ENCODE measurements at regions not wholly inside any gene's neighbourhood (a gene's known extent, or its start where the extent isn't known, plus 50 kb on each side); places are given as distances from the start of the nearest gene placed in this dataset.
"Not testable (repeated sequence)": the region's sequence is repeated elsewhere in the genome, so short reads cannot be mapped to it uniquely, and the experiment has no call there.

DNA sequence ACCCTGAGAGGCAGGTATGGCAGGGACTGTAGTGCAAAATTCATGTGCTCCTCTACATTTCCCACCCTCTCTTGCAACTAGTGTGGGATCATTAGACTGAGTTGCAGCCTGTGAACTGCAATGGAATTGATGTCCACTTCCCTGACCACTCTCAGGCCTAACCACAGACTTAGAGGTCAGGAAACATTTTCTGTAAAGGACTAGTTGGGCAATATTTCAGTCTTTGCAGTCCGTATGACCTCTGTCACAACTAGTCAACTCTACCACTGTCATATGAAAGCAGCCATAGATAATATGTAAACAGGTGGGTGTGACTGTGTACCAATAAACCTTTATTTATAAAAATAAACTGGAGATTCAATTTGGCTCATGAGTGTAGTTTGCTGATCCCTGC, 134.4 kb upstream of the TOP1 start:
- DNase-seq: no peak

DNA sequence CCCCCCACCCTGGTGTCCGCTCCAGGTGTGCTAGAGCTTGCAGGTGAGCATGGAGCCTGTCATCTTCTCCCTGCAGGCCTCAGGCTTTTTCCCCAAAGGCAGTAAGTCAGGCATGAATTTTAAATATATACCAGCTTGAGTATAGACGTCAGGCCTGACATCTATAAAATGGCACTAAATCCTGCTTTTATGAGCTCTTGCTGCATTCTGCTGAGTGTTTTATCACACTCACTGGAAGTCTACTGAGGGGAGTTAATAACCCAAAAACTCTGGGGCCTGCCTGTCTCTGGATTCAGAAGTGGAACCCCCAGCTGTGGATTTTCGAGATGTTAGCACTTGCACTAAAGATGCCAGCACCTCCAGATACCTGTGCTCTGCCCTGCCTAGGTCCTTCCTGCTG, 133.4 kb upstream of the TOP1 start:
- no peak for DNase-seq

DNA sequence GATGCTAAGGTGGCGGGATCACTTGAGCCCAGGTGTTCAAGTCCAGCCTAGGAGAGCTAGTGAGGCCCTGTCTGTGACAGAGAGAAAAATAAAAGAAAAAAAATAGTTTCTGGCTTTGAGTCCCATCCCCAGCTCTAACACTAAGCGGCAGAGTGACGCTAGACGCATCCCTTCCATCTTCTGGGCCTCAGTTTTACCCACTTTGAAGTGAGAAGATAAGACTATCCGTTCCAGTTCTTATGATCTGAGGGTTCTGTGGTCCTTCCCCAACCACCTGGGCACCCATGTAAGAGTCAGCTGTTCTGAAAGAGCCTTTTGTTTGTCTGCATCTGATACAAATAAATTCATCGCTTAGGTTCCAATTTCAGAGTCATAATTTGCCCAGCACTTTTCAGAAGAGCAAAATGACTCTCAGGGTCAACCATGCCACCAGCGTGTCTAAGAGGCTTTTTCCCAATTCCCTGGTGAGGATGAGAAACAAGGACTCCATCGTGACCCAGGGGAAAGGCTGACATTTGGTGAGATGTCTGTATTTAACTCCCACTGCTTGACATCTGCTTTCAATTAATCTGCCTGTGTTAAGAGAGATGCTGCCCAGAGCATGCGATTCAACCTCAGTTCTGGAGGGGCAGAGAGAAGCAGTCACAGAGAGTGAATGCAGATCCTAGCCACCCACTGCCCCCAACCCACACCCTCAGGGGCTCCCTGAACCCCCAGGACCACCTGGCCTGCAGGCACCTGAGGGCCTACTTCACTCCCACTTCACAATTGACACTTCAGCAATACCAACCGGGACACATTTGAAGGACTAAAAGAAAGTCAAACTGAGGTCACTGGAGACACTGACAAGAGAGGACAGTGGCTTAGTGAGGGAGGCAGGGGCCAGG, 131.6 kb upstream of the TOP1 start:
- DNase-seq: peak; percentile 47

DNA sequence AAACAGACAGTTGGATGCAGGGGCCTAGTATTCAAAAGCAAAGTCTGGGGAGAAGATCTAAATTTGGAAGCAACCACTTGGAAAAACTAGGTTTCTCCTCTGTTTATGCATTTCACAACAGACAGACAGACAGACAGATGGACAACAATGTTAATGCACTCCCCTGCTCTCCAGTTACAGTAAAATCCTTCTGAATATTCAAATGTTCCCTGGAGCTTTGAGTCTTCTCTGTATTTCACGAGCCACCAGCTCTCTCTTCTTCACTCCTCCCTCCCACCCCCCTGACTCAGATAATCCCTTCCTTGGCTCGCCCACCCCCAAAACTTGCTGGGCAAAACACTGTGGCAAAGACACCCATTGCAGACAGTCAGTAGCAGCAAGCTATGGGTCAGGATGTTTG, 129.3 kb upstream of the TOP1 start:
- DNase-seq: no peak

DNA sequence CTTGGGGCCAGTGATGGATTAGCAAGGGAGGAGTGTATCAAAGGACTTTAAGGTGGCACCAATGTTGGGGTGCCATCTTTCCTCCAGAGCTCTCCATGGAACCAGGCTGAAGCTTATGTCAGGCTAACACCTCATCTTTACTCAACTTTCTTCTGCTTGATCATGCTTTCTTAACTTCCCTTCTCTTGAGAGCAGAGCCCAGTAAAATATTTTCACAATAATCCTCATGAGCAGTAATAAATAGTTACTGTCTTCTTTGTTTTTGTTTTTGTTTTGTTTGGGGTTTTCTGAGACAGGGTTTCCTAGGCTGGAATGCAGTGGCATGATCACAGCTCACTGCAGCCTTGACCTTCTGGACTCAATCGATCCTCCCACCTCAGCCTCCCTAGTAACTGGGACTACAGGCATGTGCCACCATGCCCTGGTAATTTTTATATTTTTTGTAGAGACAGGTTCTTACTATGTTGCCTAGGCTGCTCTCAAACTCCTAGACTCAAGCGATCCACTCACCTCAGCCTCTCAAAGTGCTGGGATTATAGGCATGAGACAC, 127.9 kb upstream of the TOP1 start:
- no peak for DNase-seq

DNA sequence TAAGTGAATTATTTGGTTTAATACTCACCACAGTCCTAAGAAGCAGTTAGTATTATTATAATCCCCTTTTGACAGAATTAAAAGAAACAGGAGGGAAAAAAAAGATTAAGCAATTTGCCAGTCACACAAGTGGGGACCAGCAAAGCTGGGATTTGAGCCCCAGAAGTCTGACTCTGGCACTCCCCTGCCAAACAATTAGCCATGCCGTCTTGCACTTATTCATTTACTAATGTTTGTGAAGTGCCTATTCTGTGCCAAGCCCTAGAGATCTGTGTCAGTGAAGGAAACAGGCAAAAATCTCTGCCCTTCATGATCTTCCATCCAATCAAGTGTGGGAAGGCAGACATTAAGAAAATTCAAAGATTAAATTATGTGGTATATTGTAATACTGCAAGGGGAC, 126.0 kb upstream of the TOP1 start:
- no peak for DNase-seq

DNA sequence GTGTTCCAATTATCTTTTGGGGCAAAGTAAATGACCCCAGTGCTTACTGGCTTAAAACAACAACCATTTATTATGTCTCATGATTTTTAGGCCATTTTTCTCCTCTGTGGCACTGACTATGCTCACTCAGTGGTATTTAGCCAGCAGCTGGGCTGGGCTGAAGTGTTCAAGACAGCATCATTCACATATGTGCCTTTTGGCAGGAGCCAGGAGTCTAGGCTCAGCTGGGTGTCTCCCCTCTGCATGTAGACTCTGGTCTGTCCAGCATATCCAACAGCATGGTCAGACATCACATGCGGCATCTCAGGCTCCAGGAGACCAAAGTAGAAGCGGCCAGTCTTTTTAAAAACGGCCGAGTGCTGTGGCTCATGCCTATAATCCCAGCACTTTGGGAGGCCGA, 120.3 kb upstream of the TOP1 start:
- DNase-seq: no peak

DNA sequence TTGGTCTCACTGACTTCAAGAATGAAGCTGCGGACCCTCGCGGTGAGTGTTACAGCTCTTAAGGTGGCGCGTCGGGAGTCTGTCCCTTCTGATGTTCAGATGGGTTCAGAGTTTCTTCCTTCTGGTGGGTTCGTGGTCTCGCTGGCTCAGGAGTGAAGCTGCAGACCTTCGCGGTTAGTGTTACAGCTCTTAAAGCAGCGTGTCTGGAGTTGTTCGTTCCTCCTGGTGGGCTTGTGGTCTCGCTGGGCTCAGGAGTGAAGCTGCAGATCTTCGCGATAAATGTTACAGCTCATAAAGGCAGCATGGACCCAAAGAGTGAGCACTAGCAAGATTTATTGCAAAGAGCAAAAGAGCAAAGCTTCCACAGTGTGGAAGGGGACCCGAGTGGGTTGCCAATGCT, 119.1 kb upstream of the TOP1 start:
- DNase-seq: not testable (repeated sequence)

DNA sequence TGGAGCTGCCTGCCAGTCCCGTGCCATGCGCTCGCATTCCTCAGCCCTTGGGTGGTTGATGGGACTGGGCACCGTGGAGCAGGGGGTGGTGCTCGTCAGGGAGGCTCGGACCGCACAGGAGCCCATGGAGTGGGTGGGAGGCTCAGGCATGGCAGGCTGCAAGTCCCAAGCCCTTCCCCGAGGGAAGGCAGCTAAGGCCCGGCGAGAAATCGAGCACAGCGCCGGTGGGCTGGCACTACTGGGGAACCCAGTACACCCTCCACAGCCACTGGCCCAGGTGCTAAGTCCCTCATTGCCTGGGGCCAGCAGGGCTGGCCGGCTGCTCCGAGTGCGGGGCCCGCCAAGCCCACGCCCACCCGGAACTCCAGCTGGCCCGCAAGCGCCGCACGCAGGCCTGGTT, 118.2 kb upstream of the TOP1 start:
- not testable (repeated sequence) for DNase-seq

DNA sequence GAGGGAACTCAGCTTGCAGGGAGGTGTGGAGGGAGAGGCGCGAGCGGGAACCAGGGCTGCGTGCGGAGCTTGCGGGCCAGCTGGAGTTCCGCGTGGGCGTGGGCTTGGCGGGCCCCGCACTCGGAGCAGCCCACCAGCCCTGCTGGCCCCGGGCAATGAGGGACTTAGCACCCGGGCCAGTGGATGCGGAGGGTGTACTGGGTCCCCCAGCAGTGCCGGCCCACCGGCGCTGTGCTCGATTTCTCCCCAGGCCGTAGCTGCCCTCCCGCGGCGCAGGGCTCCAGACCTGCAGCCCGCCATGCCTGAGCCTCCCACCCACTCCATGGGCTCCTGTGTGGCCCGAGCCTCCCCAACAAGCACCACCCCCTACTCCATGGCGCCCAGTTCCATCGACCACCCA, 117.5 kb upstream of the TOP1 start:
- not testable (repeated sequence) for DNase-seq

DNA sequence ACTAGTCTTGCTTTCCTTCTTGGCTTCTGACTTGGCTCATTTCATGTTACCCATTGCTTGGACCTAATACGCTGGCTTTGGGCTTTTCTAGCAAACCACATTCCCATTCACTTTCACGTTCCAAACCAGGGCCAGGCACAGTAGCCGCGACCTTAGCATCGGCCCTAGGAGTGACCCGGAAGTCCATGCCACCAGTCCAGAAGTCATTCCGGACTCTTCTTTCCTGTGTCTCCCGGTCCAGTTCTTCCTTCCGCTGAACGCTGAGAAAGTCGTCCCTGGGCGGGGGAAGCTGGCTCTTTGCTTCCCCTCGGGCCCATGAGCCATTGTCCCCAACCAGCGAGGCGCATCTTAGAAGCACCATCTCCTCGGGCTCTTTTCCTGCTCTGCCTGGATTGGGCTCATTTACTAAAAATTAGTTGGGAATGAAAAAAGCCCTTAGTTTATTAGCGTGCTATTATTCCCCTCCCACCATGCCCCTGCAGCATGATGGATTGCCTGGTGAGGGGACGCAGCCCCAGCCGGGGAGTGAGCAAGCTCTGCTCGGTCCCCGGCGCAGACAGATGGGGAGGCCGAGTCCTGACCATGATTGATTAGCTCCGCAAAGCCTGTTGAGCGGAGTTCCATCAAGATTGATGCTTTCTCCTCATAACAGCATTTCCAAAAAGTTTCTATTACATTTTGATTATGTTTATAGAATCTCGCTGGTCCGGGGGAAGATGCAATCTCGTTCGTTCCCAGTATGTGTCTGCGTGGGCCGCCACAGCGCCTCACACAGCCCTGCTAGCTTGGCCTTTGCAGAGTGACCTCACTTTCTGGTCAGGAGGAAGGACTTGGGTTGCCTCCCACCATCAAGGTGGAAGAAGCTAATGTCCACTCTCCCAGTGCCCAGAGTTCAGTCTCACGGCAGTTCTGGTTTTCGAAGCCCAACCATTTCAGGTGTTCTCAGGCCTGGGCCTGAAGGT, 115.1 kb upstream of the TOP1 start:
- no peak for DNase-seq

DNA sequence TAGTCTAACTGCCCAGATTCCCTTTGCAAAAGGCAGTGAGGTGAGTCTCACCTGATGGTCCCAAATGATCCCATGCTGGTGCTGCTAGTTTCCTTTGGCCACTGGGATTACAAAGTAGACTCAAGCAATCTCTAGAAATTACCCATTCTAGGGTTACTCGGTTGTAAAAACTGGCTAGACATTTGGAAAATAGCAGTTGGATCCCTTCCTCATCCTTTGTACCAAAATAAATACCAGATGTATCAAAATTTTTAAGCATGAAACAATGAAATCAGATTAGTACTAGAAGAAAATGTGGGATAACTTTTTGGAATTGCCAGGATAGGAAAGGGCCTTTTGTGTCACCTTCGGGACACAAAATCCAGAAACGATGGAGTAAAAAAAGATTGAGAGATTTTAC, 112.9 kb upstream of the TOP1 start:
- no peak for DNase-seq

DNA sequence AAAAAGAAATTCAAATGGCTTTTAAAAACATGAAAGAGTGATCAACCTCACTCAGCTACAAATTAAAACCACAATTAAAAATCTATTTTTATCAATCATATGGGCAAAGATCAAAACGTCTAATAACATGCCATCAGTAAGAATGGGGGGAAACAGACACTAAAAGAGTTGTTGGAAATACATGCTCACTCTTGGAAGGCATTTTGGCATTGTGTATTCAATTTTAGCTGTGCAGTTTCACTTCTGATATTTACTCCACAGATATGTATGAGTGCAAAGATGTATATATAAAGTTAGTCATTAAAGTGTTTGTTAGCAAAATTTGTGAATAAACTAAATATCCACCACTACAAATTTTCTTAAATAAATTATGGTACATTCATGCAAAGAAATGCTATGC, 112.3 kb upstream of the TOP1 start:
- no peak for DNase-seq

DNA sequence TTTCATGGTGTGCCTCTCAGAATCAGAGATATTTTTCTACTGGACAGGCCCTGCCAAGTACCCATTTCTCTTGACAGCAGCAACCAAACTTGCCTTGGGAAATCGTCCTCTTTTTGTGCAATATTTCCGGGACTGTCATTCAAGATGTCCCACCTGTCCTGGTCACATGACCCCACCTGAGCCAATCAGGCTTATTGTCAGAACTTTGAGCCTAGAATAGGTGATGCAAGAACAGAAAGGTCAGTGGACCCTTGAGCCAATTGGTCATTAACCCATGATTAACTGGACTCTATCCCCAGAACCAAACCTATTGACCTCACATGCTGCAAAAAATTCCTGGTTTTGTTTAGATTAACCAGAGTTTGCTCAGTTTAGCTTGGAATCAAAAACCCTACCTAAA, 108.3 kb upstream of the TOP1 start:
- no peak for DNase-seq

DNA sequence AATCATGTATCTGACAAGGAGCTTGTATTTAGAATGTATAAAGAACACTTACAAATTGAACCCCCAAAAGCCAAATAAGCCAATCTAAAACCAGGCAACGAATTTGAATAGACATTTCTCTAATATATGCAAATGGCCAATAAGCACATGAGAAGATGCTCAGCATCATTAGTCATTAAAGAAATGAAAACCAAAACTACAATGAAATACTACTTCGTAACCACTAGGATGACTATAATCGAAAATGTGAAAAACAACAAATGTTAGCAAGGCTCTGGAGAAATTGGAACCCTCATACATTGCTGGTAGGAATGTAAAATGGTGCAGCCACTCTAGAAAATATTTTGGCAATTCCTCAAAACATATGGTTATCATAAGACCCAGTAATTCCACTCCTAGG, 105.8 kb upstream of the TOP1 start:
- DNase-seq: no peak

DNA sequence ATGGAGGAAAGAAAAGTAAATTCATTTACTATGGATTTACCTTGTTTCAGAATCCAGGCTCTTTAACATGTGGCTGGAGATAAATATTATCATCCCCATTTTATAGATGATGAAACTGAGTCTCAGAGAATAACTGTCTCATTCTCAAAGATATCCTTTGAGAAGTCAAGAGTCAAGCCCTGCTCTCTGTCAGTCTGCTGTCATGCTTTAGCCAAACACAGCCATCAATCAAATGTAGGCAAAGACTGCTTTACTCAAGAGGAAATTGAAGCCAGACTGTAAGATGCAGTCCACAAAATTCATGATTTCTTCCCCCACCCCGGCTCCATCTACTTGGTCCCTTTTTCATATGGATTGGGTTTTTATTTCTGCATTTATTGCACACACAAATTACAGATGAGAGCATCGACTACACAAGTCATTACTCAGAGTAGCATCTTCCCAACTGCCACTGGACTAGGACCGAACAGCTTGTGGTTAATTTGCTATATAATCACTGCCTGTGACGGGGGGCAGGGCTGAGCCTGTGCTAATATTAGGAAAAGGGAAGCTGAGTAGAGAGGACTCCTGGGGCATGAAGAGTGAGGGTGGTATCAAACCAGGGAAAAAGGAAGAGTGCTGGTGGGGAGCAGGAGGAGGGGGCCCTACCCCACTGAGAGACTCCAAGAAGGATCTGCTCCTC, 102.7 kb upstream of the TOP1 start:
- DNase-seq: peak; percentile 32

DNA sequence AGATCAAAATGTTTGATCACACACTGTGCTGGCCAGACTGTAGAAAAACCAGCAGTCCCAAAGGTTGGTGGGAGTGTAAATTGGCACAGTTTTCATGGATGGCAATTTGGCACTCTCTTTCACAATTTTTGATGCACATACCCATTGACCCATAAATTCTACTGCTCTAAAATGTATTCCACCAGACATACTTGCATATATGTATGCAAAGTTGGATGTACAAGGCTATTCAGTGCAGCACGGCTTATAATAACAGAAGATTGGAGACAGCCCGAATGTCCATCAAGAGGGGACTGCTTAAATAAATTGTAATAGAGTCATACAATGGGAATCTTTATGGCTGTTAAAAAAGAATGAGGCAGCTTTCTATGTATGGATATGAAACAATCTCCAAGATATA, 101.7 kb upstream of the TOP1 start:
- DNase-seq: no peak

DNA sequence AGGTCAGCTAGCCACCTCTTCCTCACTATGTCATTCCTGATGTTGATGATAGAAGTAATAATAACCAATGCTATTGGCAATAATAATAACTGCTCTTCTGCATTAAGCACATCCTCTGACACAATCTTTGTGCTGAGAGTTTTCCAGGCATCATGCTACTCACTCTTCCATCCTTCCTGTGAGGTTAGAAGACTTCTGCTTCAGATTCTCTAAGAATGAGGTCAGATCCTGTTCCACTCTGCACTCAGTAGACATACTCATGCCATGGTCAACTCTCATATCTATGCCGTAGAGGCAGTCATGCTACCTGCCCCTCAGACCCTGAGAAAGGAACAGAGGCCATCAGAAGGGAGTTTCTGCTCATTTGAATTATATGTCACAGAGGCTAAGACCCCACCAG, 98.1 kb upstream of the TOP1 start:
- no peak for DNase-seq

DNA sequence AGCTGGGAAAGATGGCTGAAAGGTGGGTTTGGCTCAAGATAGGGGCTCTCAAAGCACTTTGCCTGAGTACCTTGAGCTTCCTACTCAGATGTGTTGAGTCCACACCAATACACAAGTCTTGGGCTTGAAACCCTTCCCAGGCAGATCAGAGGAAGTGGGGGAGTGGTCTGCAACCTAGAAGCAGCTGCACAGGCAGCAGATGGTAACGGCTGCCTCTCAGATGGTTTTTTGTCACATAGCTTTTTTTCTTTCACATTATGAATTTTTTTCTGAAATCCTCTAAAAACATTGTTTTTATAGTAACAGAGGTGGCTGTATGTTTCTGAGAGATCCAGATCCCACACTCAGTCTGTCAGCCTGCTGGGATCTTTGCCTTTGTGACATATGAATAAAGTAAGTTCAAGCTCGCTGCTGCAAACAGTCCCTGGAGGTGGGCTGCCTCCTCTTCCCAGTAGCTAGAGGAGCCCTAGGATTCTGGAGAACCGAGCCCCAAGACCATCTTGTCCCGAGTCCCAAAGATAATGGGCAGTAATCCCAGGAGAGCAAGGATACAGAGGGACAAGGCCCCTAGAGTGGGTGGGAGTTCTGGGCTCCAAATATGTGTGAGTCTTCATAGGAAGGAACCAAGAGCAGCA, 97.1 kb upstream of the TOP1 start:
- DNase-seq: no peak

DNA sequence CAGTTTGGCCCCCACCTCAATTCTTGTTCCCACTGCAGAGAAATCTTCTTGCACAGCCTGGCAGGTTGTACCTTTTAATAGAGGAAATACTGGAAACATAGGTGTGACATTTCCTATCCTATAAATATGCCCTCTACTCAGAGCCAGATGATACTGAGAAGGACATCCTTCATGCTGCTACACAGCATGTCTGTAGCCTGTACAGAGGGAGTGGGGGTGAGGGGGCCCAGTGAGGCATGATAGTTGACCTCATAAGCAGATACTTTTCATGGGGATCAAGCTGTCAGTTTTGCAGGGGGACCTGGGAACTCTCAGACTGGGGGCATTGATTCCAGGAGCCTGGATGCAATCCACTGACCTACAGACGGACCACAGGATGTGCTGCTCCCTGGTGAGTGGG, 96.2 kb upstream of the TOP1 start:
- no peak for DNase-seq

DNA sequence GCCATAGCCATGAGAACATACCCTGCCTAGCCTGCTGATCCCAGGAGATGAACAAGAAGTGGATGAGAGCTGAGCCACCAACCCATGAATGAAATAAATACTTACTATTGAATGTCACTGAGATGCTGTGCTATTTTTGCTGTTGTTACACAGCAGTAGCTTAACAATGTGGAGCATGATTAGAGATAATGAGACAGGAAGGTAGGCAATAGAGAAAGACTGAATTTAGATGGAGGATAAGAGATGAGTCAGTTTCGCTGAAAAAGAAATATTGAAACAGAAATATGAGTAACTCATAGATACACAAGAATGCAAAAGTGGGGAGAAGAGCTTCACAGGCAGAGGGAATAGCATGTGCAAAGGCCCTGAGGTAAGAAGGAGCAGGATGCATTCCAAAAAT, 94.9 kb upstream of the TOP1 start:
- DNase-seq: no peak

DNA sequence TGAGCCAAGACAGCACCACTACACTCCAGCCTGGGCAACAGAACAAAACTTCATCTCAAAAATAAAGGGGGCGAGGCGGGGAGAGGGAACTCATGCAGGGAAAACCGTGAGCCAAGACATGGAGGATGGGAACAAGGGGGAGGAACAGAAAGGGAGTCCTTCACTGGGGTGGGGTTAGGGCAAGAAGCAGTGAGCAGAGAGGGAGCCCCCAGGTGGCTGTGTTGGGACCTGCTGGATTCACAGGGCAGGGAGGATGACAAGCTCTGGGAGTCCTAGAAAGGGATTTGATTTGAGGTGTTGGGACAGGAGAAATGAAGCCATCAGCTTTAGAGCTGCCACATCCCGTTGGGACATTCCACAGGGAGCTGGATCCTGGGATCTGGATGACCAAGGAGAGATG, 90.6 kb upstream of the TOP1 start:
- no peak for DNase-seq

DNA sequence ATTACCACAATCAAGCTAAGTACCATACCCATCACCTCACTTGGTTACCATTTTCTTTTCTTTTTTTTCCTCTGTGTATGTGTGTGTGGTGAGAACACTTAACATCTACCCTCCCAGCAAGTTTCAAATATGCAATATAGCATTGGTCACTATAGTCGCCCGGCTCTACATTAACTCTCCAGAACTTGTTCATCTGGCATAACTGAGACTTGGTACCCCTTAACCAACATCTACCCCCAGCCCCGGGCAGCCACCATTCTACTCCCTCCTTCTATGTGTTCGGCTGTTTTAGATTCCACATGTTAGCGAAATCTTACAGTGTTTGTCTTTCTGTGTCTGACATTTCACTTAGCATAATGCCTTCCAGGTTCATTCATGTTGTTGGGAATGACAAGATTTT, 89.0 kb upstream of the TOP1 start:
- DNase-seq: no peak
